ENCODE measurements at regions not wholly inside any gene's neighbourhood (a gene's known extent, or its start where the extent isn't known, plus 50 kb on each side); places are given as distances from the start of the nearest gene placed in this dataset.

DNA sequence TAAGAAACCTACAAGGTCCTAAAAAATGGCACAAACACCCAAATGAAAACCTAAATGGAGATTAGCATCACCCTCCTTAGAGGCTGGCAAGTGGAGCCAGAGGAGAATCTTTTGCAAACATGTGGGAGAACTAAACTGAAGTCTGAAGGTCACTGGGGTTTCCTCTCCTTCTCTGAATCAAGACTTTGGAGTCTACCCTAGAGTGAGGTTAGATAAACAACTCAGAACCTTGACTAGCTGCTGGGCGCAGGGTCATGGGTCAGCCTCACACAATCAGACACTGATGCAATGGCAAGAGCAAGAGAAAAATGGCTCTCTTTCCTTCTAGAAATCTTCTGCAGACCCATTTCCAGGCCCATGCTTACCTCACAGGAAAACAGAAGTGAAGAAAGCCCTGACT lies 165.8 kb downstream of the KCTD12 start:
- no peak for TF ChIP-seq MYC (IDR thresholded peaks at IDR 0.05; ENCODE audit: low read depth, low read length)
- TF ChIP-seq, protein P1, sequence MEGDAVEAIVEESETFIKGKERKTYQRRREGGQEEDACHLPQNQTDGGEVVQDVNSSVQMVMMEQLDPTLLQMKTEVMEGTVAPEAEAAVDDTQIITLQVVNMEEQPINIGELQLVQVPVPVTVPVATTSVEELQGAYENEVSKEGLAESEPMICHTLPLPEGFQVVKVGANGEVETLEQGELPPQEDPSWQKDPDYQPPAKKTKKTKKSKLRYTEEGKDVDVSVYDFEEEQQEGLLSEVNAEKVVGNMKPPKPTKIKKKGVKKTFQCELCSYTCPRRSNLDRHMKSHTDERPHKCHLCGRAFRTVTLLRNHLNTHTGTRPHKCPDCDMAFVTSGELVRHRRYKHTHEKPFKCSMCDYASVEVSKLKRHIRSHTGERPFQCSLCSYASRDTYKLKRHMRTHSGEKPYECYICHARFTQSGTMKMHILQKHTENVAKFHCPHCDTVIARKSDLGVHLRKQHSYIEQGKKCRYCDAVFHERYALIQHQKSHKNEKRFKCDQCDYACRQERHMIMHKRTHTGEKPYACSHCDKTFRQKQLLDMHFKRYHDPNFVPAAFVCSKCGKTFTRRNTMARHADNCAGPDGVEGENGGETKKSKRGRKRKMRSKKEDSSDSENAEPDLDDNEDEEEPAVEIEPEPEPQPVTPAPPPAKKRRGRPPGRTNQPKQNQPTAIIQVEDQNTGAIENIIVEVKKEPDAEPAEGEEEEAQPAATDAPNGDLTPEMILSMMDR (IDR thresholded peaks at IDR 0.05; ENCODE audit: low read depth, low read length): no peak
